GM21576 (cell line): ENCODE measurements at regions not wholly inside any gene's neighbourhood (a gene's known extent, or its start where the extent isn't known, plus 50 kb on each side); places are given as distances from the start of the nearest gene placed in this dataset.
"Not testable (repeated sequence)": the region's sequence is repeated elsewhere in the genome, so short reads cannot be mapped to it uniquely, and the experiment has no call there.

Experiments used
- ATAC-seq: cut with Tn5 transposase; IDR thresholded peaks from one replicate; pipeline ENCODE4 v1.9.1; 2021; ENCODE audit warnings: mild to moderate bottlenecking, moderate library complexity; ENCODE audit not compliant: unreplicated experiment

DNA sequence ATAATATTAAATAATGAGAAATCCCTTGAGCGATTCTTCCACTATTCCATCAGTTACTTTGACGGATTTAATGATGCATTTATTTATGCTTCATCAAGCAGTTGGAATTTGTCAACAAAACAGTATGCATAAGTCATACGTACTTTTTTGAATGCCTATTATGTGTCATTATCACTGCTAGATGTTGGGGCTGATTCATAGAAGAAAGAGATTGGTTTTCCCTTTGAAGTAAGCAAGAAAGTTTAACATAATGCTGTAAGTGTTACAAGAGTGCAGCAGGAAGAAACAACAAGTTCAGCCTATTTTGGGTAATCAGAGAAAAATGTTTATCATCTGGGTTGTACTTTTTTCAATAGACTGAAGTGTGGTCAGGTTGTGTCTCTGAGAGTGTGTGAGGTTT is 121.2 kb upstream of the RANBP3L start:
- ATAC-seq, result no peak

DNA sequence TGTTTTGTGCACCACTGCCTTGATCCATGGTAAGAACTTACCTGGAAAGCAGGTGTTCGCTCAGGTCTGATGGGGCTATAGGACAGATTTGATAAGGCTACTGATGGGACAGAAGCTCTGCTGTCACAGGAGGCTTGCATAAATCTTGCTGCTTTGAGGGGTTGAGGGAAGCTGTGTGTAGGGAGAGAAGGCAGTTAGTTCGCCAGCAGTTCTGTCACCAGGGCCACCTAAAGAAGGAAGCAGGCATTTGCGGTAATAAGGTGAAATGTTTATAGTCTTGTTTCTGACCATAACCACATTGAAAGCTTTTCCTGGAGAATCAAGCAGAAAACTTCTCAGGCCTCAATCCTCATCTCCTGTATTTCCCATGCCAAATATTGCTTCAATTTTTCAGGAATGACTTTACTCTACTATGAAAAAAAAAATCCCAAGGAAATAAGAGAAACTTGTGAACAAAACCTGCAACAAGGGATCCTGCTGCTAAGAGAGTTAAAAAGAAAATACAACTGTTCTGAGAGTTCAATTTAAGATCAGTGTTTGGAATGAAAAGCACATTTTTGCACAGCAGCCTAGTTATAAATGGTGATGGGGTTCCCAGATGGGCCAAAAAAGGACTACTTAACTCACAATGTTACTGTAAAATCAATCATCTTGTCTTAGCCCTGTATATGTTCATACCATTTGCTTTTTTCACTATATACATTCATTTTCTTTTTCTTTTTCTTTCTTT is 122.0 kb upstream of the RANBP3L start:
- ATAC-seq, result no peak

DNA sequence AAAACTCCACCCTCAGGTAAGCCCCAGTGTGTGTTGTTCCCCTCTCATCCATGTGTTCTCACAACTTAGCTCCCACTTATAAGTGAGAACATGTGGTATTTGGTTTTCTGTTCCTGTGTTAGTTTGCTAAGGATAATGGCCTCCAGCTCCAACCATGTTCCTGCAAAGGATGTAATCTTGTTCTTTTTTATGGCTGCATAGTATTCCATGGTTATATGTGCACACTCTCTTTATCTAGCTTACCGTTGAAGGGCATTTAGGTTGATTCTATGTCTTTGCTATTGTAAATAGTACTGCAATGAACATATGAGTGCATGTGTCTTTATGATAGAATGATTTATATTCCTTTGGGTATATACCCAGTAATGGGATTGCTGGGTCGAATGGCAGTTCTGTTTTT is 124.4 kb upstream of the RANBP3L start:
- not testable (repeated sequence) for ATAC-seq

DNA sequence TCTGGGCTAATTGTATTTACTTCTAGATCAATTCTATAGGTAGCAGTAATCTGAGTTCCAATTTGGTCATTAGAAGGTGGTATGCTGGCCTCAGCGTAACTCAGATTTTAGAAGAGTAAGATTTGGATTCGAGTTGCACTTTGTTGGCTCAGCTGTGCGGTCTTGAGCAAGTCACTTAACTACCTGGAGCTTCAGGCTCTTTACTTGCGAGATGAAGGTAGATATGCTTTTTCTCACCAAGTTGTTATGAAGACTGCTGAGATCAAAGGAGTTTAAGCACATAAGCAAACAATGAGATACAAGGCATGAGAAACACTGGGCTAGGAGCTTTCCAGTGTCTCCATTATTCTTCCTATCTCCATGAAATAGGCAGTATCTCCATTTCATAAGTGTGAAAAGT is 133.8 kb upstream of the RANBP3L start:
- no peak for ATAC-seq

DNA sequence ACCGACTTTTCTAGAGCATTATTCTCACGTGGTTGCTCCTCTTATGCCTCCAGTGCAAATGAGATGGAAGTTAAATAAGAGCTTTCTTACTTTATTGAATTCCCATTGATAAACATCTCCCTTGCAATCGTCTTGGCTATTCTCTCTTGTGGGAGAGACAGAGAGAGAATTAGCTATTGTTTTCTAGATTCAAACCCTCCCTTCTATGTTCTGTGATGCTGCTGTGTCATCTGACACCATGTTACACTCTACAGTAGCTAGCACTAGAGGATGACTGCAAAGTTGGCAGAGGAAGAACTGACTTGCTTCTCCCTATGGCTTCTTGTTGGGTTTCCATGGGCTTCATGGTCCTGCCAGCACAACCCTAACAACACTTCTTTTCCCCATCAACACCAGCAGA is 134.6 kb upstream of the RANBP3L start:
- ATAC-seq, result no peak

DNA sequence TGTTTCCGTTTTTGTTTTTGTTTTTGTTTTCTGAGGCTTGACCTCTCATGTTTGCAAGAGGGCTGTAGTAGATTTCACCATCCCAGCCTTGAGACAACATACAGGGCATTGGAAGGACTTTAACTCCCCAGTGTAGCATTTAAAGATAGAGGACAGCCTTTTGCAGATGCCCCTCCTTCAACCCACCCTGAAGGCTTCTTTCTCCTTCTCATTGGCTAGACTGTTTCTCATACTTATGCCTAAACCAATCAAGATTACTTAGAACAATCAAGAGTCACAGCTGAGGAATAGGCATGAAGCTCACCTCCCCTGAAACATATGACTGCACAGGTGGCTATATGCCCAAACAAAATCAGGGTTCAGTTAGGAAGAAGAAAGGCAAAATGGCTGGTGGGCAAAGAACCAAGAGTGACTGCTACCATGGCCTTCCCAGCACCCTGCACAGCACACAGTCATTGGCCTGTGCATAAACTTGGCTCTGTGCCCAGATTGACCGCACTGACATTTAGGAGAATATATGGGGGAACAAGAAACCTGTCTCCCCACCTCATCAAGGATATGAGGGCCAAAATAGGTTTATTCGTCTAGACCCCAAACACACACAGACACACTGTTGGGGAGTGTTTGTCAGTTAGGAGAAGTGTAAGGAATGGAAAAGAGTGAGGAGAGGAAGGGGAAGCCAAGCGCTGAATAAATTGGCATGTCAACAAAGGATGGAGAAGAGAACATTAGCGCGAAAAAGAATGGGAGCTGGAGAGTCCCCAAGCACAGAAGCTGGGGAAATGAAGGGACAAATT is 137.3 kb upstream of the RANBP3L start:
- no peak for ATAC-seq

DNA sequence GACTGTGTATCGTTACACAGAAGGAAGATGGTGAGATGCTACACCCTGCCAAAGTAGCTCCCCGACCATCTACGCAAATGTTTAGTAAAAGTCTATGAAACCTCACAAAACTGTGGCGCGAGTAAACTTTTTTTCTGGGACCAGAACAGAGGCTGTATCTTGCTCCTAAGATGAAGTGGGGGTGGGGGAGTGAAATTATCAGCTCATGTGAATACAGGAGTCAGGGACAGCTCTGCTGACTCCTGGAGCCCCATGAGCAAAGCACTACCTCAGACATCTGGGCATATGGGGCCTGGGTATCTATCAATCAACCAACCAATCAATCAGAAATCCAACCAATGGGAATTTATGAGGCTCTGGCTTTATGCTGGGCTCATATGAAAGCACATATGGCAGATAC is 138.6 kb upstream of the RANBP3L start:
- ATAC-seq, result no peak

DNA sequence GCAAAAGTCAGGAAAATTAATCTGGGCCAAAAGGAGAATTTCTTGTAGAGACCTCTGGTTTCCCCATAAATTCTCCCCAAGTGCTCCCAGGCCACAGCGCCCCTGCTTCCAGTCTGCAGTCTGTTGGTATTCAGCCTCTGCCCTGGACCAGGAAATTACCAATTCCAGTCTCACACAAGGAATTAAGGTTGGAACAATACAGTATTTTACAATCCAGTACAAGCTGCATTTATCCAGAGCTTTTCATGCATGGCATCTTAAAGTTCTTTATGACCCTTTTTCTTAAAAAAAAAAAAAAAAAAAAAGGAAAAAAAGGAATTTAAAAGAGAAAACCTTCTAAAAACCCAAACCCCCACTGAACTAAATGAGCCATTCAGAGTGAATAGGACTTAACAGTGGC is 139.6 kb upstream of the RANBP3L start:
- no peak for ATAC-seq

DNA sequence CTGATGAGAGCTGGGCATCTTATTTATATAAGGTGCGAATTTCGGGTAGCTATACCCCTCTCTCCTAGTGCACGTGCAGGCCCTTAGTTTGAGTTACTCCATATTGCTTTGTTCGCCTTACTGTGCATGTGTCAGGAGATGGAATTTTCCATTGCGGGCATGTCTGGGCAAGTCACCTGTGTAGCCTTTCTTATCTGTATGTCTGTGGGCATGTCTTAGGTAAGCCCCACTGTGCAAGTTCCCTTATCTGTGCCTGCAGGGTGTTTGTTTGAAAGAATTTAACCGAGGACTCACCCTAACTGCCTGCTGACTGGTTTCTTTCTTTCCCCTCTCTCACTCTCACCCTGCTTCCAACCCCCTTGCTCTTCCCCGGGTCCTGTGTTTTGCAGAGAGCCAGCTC is 140.7 kb upstream of the RANBP3L start:
- ATAC-seq, result no peak

DNA sequence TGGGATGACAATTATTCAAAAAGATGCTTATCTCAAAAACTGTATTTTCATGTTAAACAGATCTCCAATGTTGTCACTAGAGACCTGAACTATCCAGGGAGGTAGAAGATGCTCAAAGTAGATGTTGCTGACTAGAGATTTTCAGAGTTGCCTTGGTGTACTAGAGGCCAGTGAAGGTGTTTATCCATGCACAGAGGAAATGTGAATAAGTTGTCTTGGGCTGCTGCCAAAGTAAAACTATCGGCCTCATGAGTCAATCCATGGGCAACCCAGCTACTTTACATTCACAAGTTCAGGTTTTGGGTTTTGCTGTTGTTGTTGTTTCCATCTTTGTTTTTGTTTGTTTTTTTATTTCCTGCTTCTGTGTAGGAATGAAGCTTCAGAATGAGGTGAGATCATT is 141.1 kb upstream of the RANBP3L start:
- no peak for ATAC-seq

DNA sequence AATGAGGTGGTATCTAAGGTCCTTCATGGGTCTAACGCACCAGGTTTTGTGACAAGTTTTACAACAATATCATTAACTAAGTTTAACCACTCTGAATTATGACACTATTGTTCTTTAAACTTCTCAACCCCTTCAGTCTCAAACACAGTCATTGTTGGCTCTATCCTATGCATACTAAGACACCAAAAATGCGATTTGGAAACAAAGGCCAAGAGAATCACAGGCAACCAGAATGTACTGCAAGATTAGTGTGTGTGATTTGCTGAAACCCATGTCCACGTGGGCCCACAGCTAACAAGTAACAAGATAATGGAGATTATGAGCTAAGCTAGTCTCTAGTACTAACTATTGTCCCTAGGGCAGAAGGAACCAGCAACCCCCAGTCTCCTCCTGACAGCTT is 142.2 kb upstream of the RANBP3L start:
- ATAC-seq, result no peak

DNA sequence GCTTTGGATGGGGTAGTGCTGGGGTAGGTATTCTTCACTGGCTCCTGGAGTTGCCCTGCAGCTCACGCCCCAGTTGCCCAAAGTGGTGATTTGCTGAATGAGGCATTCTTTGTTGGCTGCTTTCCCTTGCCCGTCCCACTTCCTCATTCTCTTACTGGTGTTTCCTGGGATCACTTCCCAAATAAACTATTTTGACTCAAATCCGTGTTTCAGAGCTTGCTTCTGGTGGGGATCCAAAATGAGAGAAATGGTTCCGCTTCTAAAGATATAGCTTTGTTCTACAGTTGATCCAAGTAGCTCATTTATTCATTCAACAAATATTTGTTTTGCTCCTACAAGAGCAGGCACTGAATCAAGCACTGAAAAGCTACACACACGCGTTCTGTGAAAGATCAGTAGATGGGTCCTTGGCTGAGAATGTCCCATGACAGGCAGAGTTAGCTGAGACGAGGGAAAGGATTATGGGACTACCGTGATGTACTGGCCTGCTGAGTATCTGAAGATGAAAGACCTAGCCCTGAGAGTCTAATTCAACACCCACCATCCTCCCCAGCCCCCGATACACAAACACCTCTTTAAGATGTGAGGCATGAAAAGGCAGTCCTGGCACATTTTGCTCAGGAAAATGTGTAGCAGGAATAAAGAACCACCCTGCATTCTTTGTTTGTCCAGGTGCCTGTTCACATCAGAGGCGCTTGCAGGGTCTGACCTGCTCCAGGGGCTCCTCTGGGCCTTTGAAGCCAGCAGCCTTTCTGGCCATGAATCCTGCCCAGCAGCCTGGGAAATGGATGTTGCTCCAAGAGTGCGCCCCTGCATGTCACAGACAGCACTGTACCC is 143.1 kb upstream of the RANBP3L start:
- no peak for ATAC-seq

DNA sequence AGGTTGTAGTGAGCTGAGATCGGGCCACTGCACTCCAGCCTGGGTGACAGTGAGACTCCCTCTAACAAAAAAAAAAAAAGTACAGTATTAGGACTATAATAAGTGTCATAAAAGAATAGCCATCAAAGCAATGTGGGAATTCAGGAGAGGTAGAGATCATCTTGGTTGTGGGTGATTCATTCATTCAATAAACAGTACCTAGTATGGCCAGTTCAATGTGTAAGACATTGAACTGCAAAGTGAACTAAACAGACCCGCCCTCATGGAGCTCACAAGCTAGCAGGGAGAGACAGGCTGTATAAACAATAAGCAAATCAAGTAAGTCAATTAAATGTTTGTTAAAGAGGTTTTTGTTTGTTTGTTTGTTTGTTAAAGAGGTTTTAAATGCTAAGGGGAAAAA is 146.1 kb upstream of the RANBP3L start:
- ATAC-seq, result no peak

DNA sequence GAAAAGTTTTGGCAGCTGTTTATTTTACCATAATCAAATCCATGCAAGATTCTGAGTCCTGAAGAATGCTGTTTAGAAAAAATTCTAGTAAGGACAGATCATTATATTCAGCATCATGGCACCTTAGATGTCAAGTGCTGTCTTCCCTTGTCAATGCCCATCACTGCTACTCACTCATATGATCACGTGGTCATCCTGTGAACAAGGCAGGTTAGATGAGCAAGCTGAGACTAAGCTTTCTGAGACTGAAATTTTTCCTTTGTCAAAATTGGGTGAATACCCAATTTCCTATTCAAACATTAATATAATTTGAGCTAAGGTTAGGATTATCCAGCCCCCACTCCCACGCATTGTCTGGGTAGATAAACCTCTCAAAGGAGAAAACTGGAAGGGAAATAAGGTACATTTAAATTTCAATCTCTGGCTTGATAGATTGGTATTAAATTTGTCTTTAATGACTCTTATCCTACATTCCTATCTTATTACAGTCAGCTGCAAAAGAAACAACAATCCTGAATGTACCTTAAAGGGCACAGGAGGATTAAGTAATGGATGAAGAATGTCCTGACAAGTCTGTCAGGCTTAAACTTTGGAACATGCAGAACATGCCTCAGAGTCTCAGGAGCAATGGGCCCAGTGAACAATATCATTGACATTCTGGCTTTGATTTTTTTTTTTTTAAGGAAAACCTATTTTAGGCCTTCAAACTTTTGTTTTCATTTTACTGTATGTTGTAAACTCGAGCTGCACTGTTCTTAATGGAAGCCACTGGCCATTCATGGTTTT is 148.7 kb upstream of the RANBP3L start:
- no peak for ATAC-seq

DNA sequence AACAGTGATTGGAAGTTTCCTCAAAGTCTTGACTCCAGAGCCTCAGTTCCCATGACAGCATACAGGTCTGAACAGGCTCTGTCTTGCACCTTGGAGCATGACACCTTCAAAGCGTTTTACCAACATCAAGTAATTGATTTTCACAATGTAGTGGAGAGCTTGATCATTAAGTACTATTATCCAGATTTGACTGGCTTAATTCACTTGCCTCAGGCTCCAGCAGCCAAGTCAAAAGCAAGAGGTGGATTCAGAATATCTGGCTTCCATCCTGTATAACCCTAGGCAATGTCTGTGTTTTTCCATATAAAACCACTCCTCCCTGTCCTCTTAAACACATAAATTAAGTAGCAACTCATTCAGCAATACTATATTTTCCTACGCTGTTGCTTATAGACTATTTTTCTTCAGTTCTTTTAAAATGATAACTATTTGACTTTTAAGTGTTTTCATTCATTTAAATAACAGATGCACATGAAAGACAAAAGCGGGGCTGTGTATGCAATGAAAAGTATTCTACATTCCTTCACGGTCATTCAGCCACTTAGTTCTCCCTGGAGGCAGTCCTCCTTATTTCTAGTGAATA is 150.8 kb upstream of the RANBP3L start:
- no peak for ATAC-seq

DNA sequence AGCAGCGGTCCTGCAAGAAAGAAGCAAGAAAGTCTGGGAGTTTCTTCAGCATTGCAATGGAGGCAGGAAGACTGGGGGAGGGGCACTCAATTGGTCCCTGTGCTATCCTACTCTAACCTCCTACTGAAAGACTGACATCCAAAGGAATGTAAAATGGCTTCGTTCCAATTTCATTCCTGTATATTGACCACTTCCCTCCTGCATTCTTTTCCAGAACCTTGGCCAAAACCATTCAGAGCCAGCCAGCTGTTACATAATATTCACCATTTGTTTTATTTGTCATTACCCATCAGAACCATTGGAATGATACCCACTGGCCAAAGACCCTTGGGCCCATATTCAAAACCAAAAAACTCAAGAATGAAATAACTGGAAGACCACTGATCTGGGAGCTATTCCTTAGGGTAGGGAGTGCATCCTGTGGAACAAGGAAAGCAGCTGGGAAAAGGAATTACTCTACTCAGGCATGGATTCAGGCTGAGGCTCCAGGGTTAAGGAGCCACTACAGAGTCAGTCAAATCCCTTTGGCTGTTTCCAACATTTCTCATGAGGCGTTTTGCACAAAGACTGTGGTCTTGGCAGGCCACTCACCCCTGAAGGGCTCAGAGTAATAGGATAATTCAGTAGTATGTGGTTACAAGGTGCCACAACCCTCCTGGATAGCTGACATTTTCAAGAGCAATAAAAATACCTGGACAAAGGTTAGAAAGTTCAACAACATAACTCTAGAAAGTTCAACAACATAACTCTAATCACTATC is 148.7 kb upstream of the SLC1A3 start:
- ATAC-seq, result no peak

DNA sequence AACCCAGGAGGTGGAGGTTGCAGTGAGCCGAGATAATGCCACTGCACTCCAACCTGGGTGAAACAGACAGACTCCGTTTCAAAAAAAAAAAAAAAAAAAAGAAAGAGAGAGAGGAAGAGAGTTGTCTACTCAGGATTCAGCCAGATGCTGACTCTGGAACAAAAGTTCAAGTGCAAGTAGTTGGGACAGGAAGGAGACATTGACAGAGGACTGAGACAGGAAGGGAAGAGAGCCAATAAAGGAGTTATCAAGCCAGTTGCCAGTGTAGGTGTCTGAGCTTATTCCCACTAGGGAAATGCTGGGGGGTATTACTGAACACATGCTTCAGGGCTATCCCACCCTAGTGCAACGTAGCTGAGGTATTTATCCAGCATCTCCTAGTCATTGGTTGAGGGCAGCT is 147.7 kb upstream of the SLC1A3 start:
- no peak for ATAC-seq

DNA sequence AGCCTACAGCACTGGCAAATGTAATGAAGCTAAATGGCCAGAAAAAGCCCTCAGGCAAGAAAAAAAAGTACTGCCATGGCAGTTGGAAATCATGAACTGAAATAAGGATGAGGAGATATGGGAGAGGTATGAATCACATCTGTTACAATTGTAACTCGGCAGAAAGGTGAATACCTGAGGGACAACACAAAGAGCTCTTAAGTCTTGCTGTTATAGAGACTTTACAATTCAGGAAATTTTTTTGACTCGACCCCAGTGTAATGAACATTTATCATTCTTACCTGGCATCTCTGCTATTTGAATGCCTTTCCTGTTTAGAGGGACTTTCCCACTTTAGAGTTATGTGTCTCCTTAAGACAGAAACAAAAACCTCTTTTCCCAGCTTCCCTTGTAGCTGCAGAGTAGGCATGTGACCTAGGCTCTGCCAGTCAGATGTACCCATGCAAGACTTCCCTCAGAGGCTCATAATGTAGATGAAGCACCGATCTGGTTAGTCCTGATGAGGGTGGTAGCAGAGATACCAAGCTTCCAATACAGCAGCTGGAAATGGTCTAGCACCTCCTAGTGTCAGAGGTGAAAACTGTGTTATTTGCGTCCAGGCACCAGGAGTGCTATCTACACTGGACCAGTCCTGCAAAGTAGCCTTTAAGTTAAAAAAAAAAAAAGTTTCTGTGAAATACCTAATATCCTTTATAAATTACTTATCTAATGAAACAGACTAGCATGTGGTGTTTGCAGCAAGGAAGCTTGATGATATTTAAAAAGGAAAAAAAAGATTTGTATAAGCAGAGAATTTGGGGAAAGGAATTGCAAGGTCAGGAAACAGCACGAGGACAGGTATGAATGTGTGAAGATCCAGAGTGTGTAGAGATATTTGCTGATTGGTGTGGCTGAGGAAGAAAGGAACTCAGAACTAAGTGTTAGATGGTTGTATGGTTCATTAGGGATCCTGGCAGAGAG is 146.9 kb upstream of the SLC1A3 start:
- ATAC-seq, result no peak
